A549 (cell line): ENCODE measurements at regions not wholly inside any gene's neighbourhood (a gene's known extent, or its start where the extent isn't known, plus 50 kb on each side); places are given as distances from the start of the nearest gene placed in this dataset.
A peak's percentile ranks its signal among the peaks of the same experiment; 100 is the strongest.

Source experiments
- ATAC-seq, 2 experiments: fragments of 200-7000 bp in 1 of 2; fragments of >200 bp in 1 of 2; cut with Nextera tagmentation in 1 of 2; cut with Tn5 transposase in 1 of 2; 3 replicates each; pipeline versions ENCODE4 v1.8.0 to v1.9.1; 2018 to 2020; ENCODE audit warnings: mild to moderate bottlenecking in 1 of 2, moderate library complexity in 1 of 2
- CTCF ChIA-PET: fragments of 300-600 bp; sonication (Branson Sonifier 250); formaldehyde crosslinking; extraction: SDS; loops from one replicate; lab custom pipeline; 2021; ENCODE audit warnings: antibody characterized with exemption, inconsistent platforms; lab: Yijun Ruan, JAX
- POLR2A ChIA-PET: fragments of 350-600 bp; formaldehyde crosslinking; extraction: SDS; loops from one replicate; lab custom pipeline; 2021; ENCODE audit warnings: antibody characterized with exemption, inconsistent platforms; lab: Yijun Ruan, JAX
- DNase-seq, 2 experiments: peaks; one replicate each; pipeline versions ENCODE4 v3.0.0 to v3.0.0-alpha.2; 2011 to 2016; ENCODE audit warnings: low read depth in 1 of 2, low spot score in 1 of 2
- FAIRE-seq: peaks from 2 replicates; lab custom pipeline; 2011; peaks lifted over from hg19 to GRCh38; lab: Jason Lieb, UNC
- H3K27ac ChIP-seq, 2 experiments: fragments of >200 bp; sonication (Bioruptor Twin); formaldehyde crosslinking; 3 replicates each; pipeline ENCODE4 v1.5.1; 2016 to 2017
- H3K4me1 ChIP-seq: fragments of >200 bp; sonication (Bioruptor Twin); formaldehyde crosslinking; 3 replicates; pipeline ENCODE4 v1.6.1; 2016
- H3K4me2 ChIP-seq: fragments of >200 bp; sonication (Bioruptor Twin); formaldehyde crosslinking; 3 replicates; pipeline ENCODE4 v1.6.1; 2016
- H3K4me3 ChIP-seq: fragments of >200 bp; sonication (Bioruptor Twin); formaldehyde crosslinking; 3 replicates; pipeline ENCODE4 v1.5.1; 2016
- H3K9me3 ChIP-seq: fragments of >200 bp; sonication (Bioruptor Twin); formaldehyde crosslinking; 3 replicates; pipeline ENCODE4 v1.6.1; 2016
- CHD4 ChIP-seq: fragments of 200-600 bp; sonication (generic); IDR thresholded peaks from 2 replicates; pipeline ENCODE4 v1.6.1; 2016; ENCODE audit warnings: antibody characterized with exemption, mild to moderate bottlenecking, borderline replicate concordance
- EHF ChIP-seq: fragments of 250-450 bp; sonication (Bioruptor Pico); IDR thresholded peaks from 2 replicates; pipeline ENCODE4 v1.5.0; 2020; ENCODE audit warnings: mild to moderate bottlenecking
- EHMT2 ChIP-seq: fragments of 200-600 bp; sonication (generic); IDR thresholded peaks from 2 replicates; pipeline ENCODE4 v1.6.1; 2016; ENCODE audit warnings: antibody characterized with exemption, low read depth, mild to moderate bottlenecking, moderate library complexity
- EP300 ChIP-seq, 2 experiments: fragments of >200 bp; sonication (Bioruptor Twin); formaldehyde crosslinking; IDR thresholded peaks; 2 replicates in 1 of 2; 3 replicates in 1 of 2; pipeline ENCODE4 v1.6.1; 2016 to 2017
- GATA3 ChIP-seq: IDR thresholded peaks from 2 replicates; pipeline ENCODE4 v1.6.1; 2012; ENCODE audit warnings: borderline replicate concordance
- HDAC2 ChIP-seq: fragments of 200-600 bp; sonication (generic); IDR thresholded peaks from 2 replicates; pipeline ENCODE4 v1.6.1; 2016
- HEYL ChIP-seq: fragments of 250-450 bp; sonication (Bioruptor Pico); IDR thresholded peaks from 2 replicates; pipeline ENCODE4 v1.8.0; 2021; ENCODE audit warnings: mild to moderate bottlenecking, moderate library complexity
- HOXA7 ChIP-seq: fragments of 250-450 bp; sonication (Bioruptor Pico); IDR thresholded peaks from 2 replicates; pipeline ENCODE4 v1.5.0; 2020; ENCODE audit warnings: mild to moderate bottlenecking, moderate library complexity
- HOXB13 ChIP-seq: fragments of 250-450 bp; sonication (Bioruptor Pico); IDR thresholded peaks from 2 replicates; pipeline ENCODE4 v1.5.0; 2020; ENCODE audit warnings: low read depth, mild to moderate bottlenecking, moderate library complexity
- JUN ChIP-seq, 2 experiments: fragments of >200 bp; sonication (Bioruptor Twin); formaldehyde crosslinking; IDR thresholded peaks; 2 replicates in 1 of 2; 3 replicates in 1 of 2; pipeline ENCODE4 v1.6.1; 2016 to 2017
- JUNB ChIP-seq: fragments of >200 bp; sonication (Bioruptor Twin); formaldehyde crosslinking; IDR thresholded peaks from 2 replicates; pipeline ENCODE4 v1.6.1; 2016
- MAZ ChIP-seq: fragments of 150-350 bp; IDR thresholded peaks from 2 replicates; pipeline ENCODE4 v1.6.1; 2014; ENCODE audit warnings: antibody characterized with exemption, low read depth, low read length, borderline replicate concordance
- NFE2L2 ChIP-seq: fragments of 150-350 bp; conservative IDR thresholded peaks from 2 replicates; pipeline ENCODE4 v1.6.1; 2014; ENCODE audit warnings: low read length
- NR3C1 ChIP-seq: fragments of >200 bp; sonication (Bioruptor Twin); formaldehyde crosslinking; IDR thresholded peaks from 3 replicates; pipeline ENCODE4 v1.6.1; 2017
- POLR2A ChIP-seq: IDR thresholded peaks from 2 replicates; pipeline ENCODE4 v1.6.1; 2012; ENCODE audit warnings: mild to moderate bottlenecking, low read length
- RAD21 ChIP-seq, 2 experiments: fragments of >200 bp in 1 of 2; sonication (Bioruptor Twin) in 1 of 2; formaldehyde crosslinking in 1 of 2; IDR thresholded peaks in 1 of 2; conservative IDR thresholded peaks in 1 of 2; 2 replicates in 1 of 2; 3 replicates in 1 of 2; pipeline ENCODE4 v1.6.1; 2012 to 2018; ENCODE audit warnings: inconsistent platforms in 1 of 2
- RARB ChIP-seq: fragments of 250-450 bp; sonication (Bioruptor Pico); IDR thresholded peaks from 2 replicates; pipeline ENCODE4 v1.8.0; 2021; ENCODE audit warnings: mild to moderate bottlenecking, moderate library complexity
- RCOR1 ChIP-seq: fragments of 150-350 bp; IDR thresholded peaks from 2 replicates; pipeline ENCODE4 v1.6.1; 2014; ENCODE audit warnings: antibody characterized with exemption, low read length, low read depth
- SMC3 ChIP-seq: fragments of >200 bp; sonication (Bioruptor Twin); formaldehyde crosslinking; IDR thresholded peaks from 3 replicates; pipeline ENCODE4 v1.6.1; 2018; ENCODE audit warnings: inconsistent platforms
- TFCP2L1 ChIP-seq: fragments of 250-450 bp; sonication (Bioruptor Pico); IDR thresholded peaks from 2 replicates; pipeline ENCODE4 v1.5.0; 2021; ENCODE audit warnings: mild to moderate bottlenecking
- TP53 ChIP-seq: fragments of 250-450 bp; sonication (Bioruptor Pico); IDR thresholded peaks from 2 replicates; pipeline ENCODE4 v1.5.0; 2021; ENCODE audit warnings: mild to moderate bottlenecking, moderate library complexity
- ZFP36 ChIP-seq: fragments of 450-650 bp; IDR thresholded peaks from 2 replicates; pipeline ENCODE4 v1.6.1; 2014; ENCODE audit warnings: borderline replicate concordance; ENCODE audit not compliant: partially characterized antibody
- ZNF302 ChIP-seq: fragments of 250-450 bp; sonication (Bioruptor Pico); IDR thresholded peaks from 2 replicates; pipeline ENCODE4 v1.9.0; 2021; ENCODE audit warnings: inconsistent platforms, mild to moderate bottlenecking, moderate library complexity
- WGBS: methylation state at CpG from one replicate; pipeline ENCODE4 v1.1.6; 2017; ENCODE audit errors: missing lambda C conversion rate; 5-methylcytosine and 5-hydroxymethylcytosine counted together
- TF ChIP-seq, protein P1 (sequence below): IDR thresholded peaks from 2 replicates; pipeline ENCODE4 v1.6.1; 2012
- TF ChIP-seq, protein P2 (sequence below): fragments of >200 bp; sonication (Bioruptor Twin); formaldehyde crosslinking; IDR thresholded peaks from 3 replicates; pipeline ENCODE4 v1.6.1; 2016
- TF ChIP-seq, protein P3 (sequence below): fragments of 450-650 bp; IDR thresholded peaks from 2 replicates; pipeline ENCODE4 v1.6.1; 2014; ENCODE audit warnings: antibody characterized with exemption
- TF ChIP-seq, protein P4 (sequence below): fragments of 200-600 bp; sonication (generic); IDR thresholded peaks from 2 replicates; pipeline ENCODE4 v1.6.1; 2016; ENCODE audit warnings: antibody characterized with exemption, mild to moderate bottlenecking, moderate library complexity
- TF ChIP-seq, protein P5 (sequence below): IDR thresholded peaks from 2 replicates; pipeline ENCODE4 v1.6.1; 2012; ENCODE audit warnings: low read depth, borderline replicate concordance

DNA sequence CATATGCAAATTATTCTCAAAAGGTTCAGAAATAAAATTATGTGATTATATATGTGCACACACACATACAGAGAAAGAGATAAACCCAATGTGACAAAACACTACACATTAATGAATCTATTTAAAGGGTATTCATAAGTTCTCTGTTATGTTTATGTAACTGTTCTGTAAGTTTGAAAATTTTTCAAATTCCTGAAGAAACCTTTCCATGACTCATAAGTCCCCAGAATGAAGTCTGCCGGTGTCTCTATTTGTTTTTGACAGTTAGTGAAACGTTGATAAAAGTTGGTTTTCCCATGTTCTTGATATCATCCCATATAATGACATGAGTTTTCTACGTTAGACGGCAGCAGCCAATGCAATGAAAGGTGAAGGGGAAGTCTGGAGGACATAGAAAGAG is 199.5 kb upstream of the PUM3 start:
- H3K4me1 ChIP-seq, result peaks cover 11% of the 10 kb centered on the region; the same call in 2 of the 3 replicates
- H3K4me3 ChIP-seq, result no peak overlapping the region
- peak overlapping the region; percentile 15; the same call in 2 of the 3 replicates for H3K4me2 ChIP-seq
- ChIA-PET POLR2A (no interaction called here), CTCF (interaction anchor here (1.0 kb wide), 1 partner anchor 8 kb away, joined by 3 read pairs; no protein-coding TSS in a partner anchor)
- ATAC-seq, result no peak
- no peak for DNase-seq
- TF ChIP-seq, protein P1, sequence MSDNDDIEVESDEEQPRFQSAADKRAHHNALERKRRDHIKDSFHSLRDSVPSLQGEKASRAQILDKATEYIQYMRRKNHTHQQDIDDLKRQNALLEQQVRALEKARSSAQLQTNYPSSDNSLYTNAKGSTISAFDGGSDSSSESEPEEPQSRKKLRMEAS, result no peak
- TF ChIP-seq HOXB13 (CRISPR knock-in tag), result no peak
- TF ChIP-seq MAZ, result no peak
- TF ChIP-seq POLR2A, result no peak
- TF ChIP-seq, protein P2, sequence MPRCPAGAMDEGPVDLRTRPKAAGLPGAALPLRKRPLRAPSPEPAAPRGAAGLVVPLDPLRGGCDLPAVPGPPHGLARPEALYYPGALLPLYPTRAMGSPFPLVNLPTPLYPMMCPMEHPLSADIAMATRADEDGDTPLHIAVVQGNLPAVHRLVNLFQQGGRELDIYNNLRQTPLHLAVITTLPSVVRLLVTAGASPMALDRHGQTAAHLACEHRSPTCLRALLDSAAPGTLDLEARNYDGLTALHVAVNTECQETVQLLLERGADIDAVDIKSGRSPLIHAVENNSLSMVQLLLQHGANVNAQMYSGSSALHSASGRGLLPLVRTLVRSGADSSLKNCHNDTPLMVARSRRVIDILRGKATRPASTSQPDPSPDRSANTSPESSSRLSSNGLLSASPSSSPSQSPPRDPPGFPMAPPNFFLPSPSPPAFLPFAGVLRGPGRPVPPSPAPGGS, result no peak
- no peak for TF ChIP-seq CHD4
- TF ChIP-seq NR3C1, result no peak
- TF ChIP-seq RAD21 (conservative IDR thresholded peaks at IDR 0.05 in 1 of 2, IDR thresholded peaks at IDR 0.05 in 1 of 2), result no peak
- no peak for TF ChIP-seq HDAC2
- TF ChIP-seq JUN (IDR thresholded peaks at IDR 0.05), result no peak
- TF ChIP-seq, protein P3, sequence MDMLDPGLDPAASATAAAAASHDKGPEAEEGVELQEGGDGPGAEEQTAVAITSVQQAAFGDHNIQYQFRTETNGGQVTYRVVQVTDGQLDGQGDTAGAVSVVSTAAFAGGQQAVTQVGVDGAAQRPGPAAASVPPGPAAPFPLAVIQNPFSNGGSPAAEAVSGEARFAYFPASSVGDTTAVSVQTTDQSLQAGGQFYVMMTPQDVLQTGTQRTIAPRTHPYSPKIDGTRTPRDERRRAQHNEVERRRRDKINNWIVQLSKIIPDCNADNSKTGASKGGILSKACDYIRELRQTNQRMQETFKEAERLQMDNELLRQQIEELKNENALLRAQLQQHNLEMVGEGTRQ, result no peak
- H3K9me3 ChIP-seq, result no peaks in the 10 kb centered on the region
- no peak for FAIRE-seq
- no peak overlapping the region for H3K27ac ChIP-seq
- 21% methylated on average over 4 of the region's 4 CpGs for WGBS

DNA sequence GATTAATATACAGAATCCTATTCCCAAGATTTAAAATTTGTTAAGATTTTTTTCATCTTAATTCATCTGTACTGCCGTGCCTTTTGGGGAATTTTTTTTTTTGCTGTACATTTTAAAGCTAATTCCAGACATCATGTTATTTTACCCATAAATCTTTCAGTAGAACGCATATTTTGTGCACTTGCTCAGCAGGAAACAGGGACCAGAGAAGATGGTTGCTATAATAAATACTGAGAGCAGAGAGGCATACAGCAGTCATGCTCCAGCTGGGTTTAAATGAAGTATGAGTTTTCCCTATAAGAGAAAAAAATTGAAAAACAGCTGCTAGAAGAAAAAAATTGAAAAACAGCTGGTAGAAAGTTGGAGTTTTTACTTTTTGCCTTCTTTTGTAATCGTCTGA is 196.9 kb upstream of the PUM3 start:
- Histone ChIP-seq H3K9me3 (no peaks in the 10 kb centered on the region), H3K4me1 (peaks cover 11% of the 10 kb centered on the region; the same call in 2 of the 3 replicates), H3K27ac (no peak overlapping the region)
- no peak for TF ChIP-seq EP300 (IDR thresholded peaks at IDR 0.05)
- TF ChIP-seq GATA3, result no peak
- TF ChIP-seq, protein P4, sequence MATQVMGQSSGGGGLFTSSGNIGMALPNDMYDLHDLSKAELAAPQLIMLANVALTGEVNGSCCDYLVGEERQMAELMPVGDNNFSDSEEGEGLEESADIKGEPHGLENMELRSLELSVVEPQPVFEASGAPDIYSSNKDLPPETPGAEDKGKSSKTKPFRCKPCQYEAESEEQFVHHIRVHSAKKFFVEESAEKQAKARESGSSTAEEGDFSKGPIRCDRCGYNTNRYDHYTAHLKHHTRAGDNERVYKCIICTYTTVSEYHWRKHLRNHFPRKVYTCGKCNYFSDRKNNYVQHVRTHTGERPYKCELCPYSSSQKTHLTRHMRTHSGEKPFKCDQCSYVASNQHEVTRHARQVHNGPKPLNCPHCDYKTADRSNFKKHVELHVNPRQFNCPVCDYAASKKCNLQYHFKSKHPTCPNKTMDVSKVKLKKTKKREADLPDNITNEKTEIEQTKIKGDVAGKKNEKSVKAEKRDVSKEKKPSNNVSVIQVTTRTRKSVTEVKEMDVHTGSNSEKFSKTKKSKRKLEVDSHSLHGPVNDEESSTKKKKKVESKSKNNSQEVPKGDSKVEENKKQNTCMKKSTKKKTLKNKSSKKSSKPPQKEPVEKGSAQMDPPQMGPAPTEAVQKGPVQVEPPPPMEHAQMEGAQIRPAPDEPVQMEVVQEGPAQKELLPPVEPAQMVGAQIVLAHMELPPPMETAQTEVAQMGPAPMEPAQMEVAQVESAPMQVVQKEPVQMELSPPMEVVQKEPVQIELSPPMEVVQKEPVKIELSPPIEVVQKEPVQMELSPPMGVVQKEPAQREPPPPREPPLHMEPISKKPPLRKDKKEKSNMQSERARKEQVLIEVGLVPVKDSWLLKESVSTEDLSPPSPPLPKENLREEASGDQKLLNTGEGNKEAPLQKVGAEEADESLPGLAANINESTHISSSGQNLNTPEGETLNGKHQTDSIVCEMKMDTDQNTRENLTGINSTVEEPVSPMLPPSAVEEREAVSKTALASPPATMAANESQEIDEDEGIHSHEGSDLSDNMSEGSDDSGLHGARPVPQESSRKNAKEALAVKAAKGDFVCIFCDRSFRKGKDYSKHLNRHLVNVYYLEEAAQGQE, result no peak
- no peak for TF ChIP-seq EHF
- TF ChIP-seq ZFP36, result no peak
- TF ChIP-seq HOXA7 (CRISPR knock-in tag), result no peak
- no peak for TF ChIP-seq RARB
- no peak for TF ChIP-seq ZNF302 (CRISPR knock-in tag)
- no peak for TF ChIP-seq HEYL (CRISPR knock-in tag)
- TF ChIP-seq SMC3, result no peak
- TF ChIP-seq JUNB, result no peak
- no peak for TF ChIP-seq TFCP2L1
- TF ChIP-seq NFE2L2, result no peak
- TF ChIP-seq RCOR1, result no peak
- TF ChIP-seq, protein P5, sequence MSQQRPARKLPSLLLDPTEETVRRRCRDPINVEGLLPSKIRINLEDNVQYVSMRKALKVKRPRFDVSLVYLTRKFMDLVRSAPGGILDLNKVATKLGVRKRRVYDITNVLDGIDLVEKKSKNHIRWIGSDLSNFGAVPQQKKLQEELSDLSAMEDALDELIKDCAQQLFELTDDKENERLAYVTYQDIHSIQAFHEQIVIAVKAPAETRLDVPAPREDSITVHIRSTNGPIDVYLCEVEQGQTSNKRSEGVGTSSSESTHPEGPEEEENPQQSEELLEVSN, result no peak
- no peak for TF ChIP-seq TP53 (CRISPR knock-in tag)
- no peak for TF ChIP-seq EHMT2
- TF ChIP-seq, all 56 proteins: peak for 0
- Histone ChIP-seq H3K4me2 (no peak overlapping the region), H3K4me3 (no peak overlapping the region)
- FAIRE-seq (no peak), DNase-seq (no peak), ATAC-seq (no peak)
- ChIA-PET CTCF (interaction anchor here (1.0 kb wide), 1 partner anchor 1774 kb away, joined by 4 read pairs; no protein-coding TSS in a partner anchor), POLR2A (no interaction called here)
- 29% methylated on average over 3 of the region's 3 CpGs for WGBS
